Keratinocyte (primary cell): ENCODE measurements at regions not wholly inside any gene's neighbourhood (a gene's known extent, or its start where the extent isn't known, plus 50 kb on each side); places are given as distances from the start of the nearest gene placed in this dataset.
A peak's percentile ranks its signal among the peaks of the same experiment; 100 is the strongest.
"Not testable (repeated sequence)": the region's sequence is repeated elsewhere in the genome, so short reads cannot be mapped to it uniquely, and the experiment has no call there.

Source experiments
- DNase-seq: peaks from one replicate; pipeline ENCODE4 v3.0.0-alpha.2; 2011; ENCODE audit warnings: low read depth, missing footprints, low spot score
- FAIRE-seq: peaks from 2 replicates; lab custom pipeline; 2011; peaks lifted over from hg19 to GRCh38; lab: Jason Lieb, UNC
- H2AFZ ChIP-seq: 2 replicates; pipeline ENCODE4 v1.6.0; 2012; ENCODE audit warnings: low read length, control low read depth, inconsistent platforms; ENCODE audit not compliant: control insufficient read depth
- H3K27ac ChIP-seq: 2 replicates; pipeline ENCODE4 v1.5.1; 2011; ENCODE audit warnings: low read length; ENCODE audit not compliant: control insufficient read depth, insufficient read depth
- H3K27me3 ChIP-seq: 3 replicates; pipeline ENCODE4 v1.6.0; 2011; ENCODE audit warnings: low read length; ENCODE audit not compliant: control insufficient read depth, insufficient read depth; ENCODE audit errors: extremely low read depth
- H3K36me3 ChIP-seq, 2 experiments: 2 replicates in 1 of 2; 3 replicates in 1 of 2; pipeline ENCODE4 v1.5.1; 2011; ENCODE audit warnings: low read length in 2 of 2, mild to moderate bottlenecking in 1 of 2; ENCODE audit not compliant: control insufficient read depth in 2 of 2, insufficient read depth in 2 of 2; ENCODE audit errors: extremely low read depth in 1 of 2
- H3K4me1 ChIP-seq: 3 replicates; pipeline ENCODE4 v1.5.1; 2011; ENCODE audit warnings: low read length; ENCODE audit not compliant: control insufficient read depth, insufficient read depth; ENCODE audit errors: extremely low read depth
- H3K4me2 ChIP-seq: 3 replicates; pipeline ENCODE4 v1.6.0; 2011; ENCODE audit warnings: low read depth, low read length; ENCODE audit not compliant: control insufficient read depth, insufficient read depth; ENCODE audit errors: extremely low read depth
- H3K4me3 ChIP-seq, 3 experiments: fragments of 200-600 bp in 1 of 3; sonication (generic) in 1 of 3; 2 replicates in 2 of 3; 3 replicates in 1 of 3; pipeline ENCODE4 v1.5.1; 2011 to 2016; ENCODE audit warnings: low read length in 3 of 3, mild to moderate bottlenecking in 3 of 3, control low read depth in 2 of 3, inconsistent platforms in 1 of 3, low read depth in 1 of 3, mixed read lengths in 1 of 3, mixed run types in 1 of 3, moderate library complexity in 1 of 3; ENCODE audit not compliant: control insufficient read depth in 2 of 3, insufficient read depth in 2 of 3; ENCODE audit errors: extremely low read depth in 1 of 3
- H3K79me2 ChIP-seq: 2 replicates; pipeline ENCODE4 v1.6.0; 2012; ENCODE audit warnings: low read length; ENCODE audit not compliant: control insufficient read depth, insufficient read depth
- H3K9ac ChIP-seq: 3 replicates; pipeline ENCODE4 v1.6.0; 2011; ENCODE audit warnings: low read length; ENCODE audit not compliant: control insufficient read depth, insufficient read depth; ENCODE audit errors: extremely low read depth
- H3K9me1 ChIP-seq: 3 replicates; pipeline ENCODE4 v1.6.0; 2011; ENCODE audit warnings: low read length; ENCODE audit not compliant: control insufficient read depth, insufficient read depth; ENCODE audit errors: extremely low read depth
- H3K9me3 ChIP-seq: 2 replicates; pipeline ENCODE4 v1.5.1; 2012; ENCODE audit warnings: low read depth, low read length; ENCODE audit not compliant: control insufficient read depth
- H4K20me1 ChIP-seq: 3 replicates; pipeline ENCODE4 v1.6.0; 2011; ENCODE audit warnings: low read length; ENCODE audit not compliant: control insufficient read depth, insufficient read depth; ENCODE audit errors: extremely low read depth
- CTCF ChIP-seq, 3 experiments: IDR thresholded peaks in 1 of 3; conservative IDR thresholded peaks in 1 of 3; optimal IDR thresholded peaks in 1 of 3; 2 replicates in 2 of 3; 3 replicates in 1 of 3; pipeline versions ENCODE3 to v1.5.1; 2011; ENCODE audit warnings: low read length in 3 of 3, mild to moderate bottlenecking in 3 of 3, moderate library complexity in 2 of 3, control low read depth in 1 of 3, inconsistent platforms in 1 of 3; ENCODE audit not compliant: insufficient read depth in 2 of 3; ENCODE audit errors: extremely low read depth in 1 of 3
- EZH2 ChIP-seq: IDR thresholded peaks from one replicate; pipeline ENCODE4 v1.6.1; 2012; ENCODE audit warnings: inconsistent platforms, mild to moderate bottlenecking, low read length, moderate library complexity
- dilution Hi-C: fragments of 300-500 bp; cut with MboI; formaldehyde crosslinking; loops from one replicate; pipeline ENCODE4 v1.7.0; 2020; ENCODE audit warnings: low sequenced_read_pairs; ENCODE audit not compliant: extremely low pct_ligation_motif_present

GRCh38 chr15:92825985-92826384 lies 74.1 kb upstream of the CHD2 start:
- Histone ChIP-seq H3K9me3 (no peaks in the 10 kb centered on the region), H3K9me1 (no peaks in the 10 kb centered on the region), H3K27me3 (no peaks in the 10 kb centered on the region), H3K79me2 (no peaks in the 10 kb centered on the region), H3K27ac (no peak overlapping the region), H3K36me3 (no peaks in the 10 kb centered on the region), H3K4me3 (no peak overlapping the region), H3K4me1 (peaks cover 28% of the 10 kb centered on the region), H2AFZ (peak overlapping the region; percentile 27), H4K20me1 (no peaks in the 10 kb centered on the region), H3K9ac (no peak overlapping the region), H3K4me2 (no peak overlapping the region)
- FAIRE-seq = no peak
- dilution Hi-C loops = no loop called here
- no peak for DNase-seq
- no peak for TF ChIP-seq EZH2
- TF ChIP-seq CTCF (optimal IDR thresholded peaks at IDR 0.05 in 1 of 3, IDR thresholded peaks at IDR 0.05 in 1 of 3, conservative IDR thresholded peaks at IDR 0.05 in 1 of 3; ENCODE audit: extremely low read depth in 1 of 3, insufficient read depth in 2 of 3, low read length in 3 of 3) = no peak

- H3K9me1 ChIP-seq, FAIRE-seq, H4K20me1 ChIP-seq, dilution Hi-C loops, H3K27ac ChIP-seq, H3K27me3 ChIP-seq, H3K9ac ChIP-seq, H3K36me3 ChIP-seq, DNase-seq, H3K4me3 ChIP-seq, H3K9me3 ChIP-seq, H3K4me2 ChIP-seq, H3K79me2 ChIP-seq, H2AFZ ChIP-seq: not testable (repeated sequence)
- H3K4me1 ChIP-seq = peaks cover 27% of the 10 kb centered on the region
Measured at GRCh38 chr15:92827991-92828390, 72.1 kb upstream of the CHD2 start.

GRCh38 chr15:92829875-92830274 lies 70.2 kb upstream of the CHD2 start:
- no peak overlapping the region for H2AFZ ChIP-seq
- H3K9me1 ChIP-seq = no peaks in the 10 kb centered on the region
- no peak overlapping the region for H3K4me2 ChIP-seq
- FAIRE-seq = no peak
- no peak overlapping the region for H3K4me3 ChIP-seq
- no peak overlapping the region for H3K9ac ChIP-seq
- no peak for DNase-seq
- no peaks in the 10 kb centered on the region for H3K79me2 ChIP-seq
- TF ChIP-seq EZH2 = no peak
- no peak for TF ChIP-seq CTCF (optimal IDR thresholded peaks at IDR 0.05 in 1 of 3, IDR thresholded peaks at IDR 0.05 in 1 of 3, conservative IDR thresholded peaks at IDR 0.05 in 1 of 3; ENCODE audit: extremely low read depth in 1 of 3, insufficient read depth in 2 of 3, low read length in 3 of 3)
- H3K27me3 ChIP-seq = no peaks in the 10 kb centered on the region
- H3K36me3 ChIP-seq = no peaks in the 10 kb centered on the region
- no peak overlapping the region for H3K27ac ChIP-seq
- dilution Hi-C loops = no loop called here
- H3K9me3 ChIP-seq = no peaks in the 10 kb centered on the region
- no peaks in the 10 kb centered on the region for H4K20me1 ChIP-seq
- H3K4me1 ChIP-seq = peaks cover 28% of the 10 kb centered on the region
